SK-N-SH treated with all-trans-retinoic acid at 6 μM for 48 hours (cell line): ENCODE measurements at regions not wholly inside any gene's neighbourhood (a gene's known extent, or its start where the extent isn't known, plus 50 kb on each side); places are given as distances from the start of the nearest gene placed in this dataset.

Experiments used
- ATAC-seq: fragments of 200-7000 bp; cut with Tn5 transposase; 3 replicates; pipeline ENCODE4 v1.9.1; 2020; ENCODE audit warnings: mild to moderate bottlenecking, moderate library complexity
- CREB5 ChIP-seq: fragments of 250-450 bp; sonication (Bioruptor Pico); IDR thresholded peaks from 2 replicates; pipeline ENCODE4 v1.5.1; 2020; ENCODE audit warnings: low read depth, mild to moderate bottlenecking, moderate library complexity
- ESRRG ChIP-seq: fragments of 250-450 bp; sonication (Bioruptor Pico); IDR thresholded peaks from 2 replicates; pipeline ENCODE4 v1.6.1; 2021; ENCODE audit warnings: mild to moderate bottlenecking
- ISL1 ChIP-seq: fragments of 250-450 bp; sonication (Bioruptor Pico); IDR thresholded peaks from 2 replicates; pipeline ENCODE4 v2.1.2; 2022; ENCODE audit warnings: mild to moderate bottlenecking, moderate library complexity
- OSR1 ChIP-seq: fragments of 250-450 bp; sonication (Bioruptor Pico); IDR thresholded peaks from 2 replicates; pipeline ENCODE4 v1.8.0; 2022; ENCODE audit warnings: moderate library complexity, mild to moderate bottlenecking, inconsistent platforms
- POU6F1 ChIP-seq: fragments of 250-450 bp; sonication (Bioruptor Pico); IDR thresholded peaks from 2 replicates; pipeline ENCODE4 v1.8.0; 2021; ENCODE audit warnings: low read depth, mild to moderate bottlenecking, moderate library complexity, borderline replicate concordance
- PPARA ChIP-seq: fragments of 250-450 bp; sonication (Bioruptor Pico); IDR thresholded peaks from 2 replicates; pipeline ENCODE4 v1.5.0; 2020; ENCODE audit warnings: mild to moderate bottlenecking, borderline replicate concordance
- SNAI2 ChIP-seq: fragments of 250-450 bp; sonication (Bioruptor Pico); IDR thresholded peaks from 2 replicates; pipeline ENCODE4 v1.5.0; 2020; ENCODE audit warnings: mild to moderate bottlenecking, moderate library complexity
- TCF4 ChIP-seq: fragments of 250-450 bp; sonication (Bioruptor Pico); IDR thresholded peaks from 2 replicates; pipeline ENCODE4 v1.8.0; 2021; ENCODE audit warnings: mild to moderate bottlenecking, moderate library complexity, borderline replicate concordance
- TOX ChIP-seq: fragments of 250-450 bp; sonication (Bioruptor Pico); IDR thresholded peaks from 2 replicates; pipeline ENCODE4 v1.8.0; 2021; ENCODE audit warnings: mild to moderate bottlenecking, moderate library complexity, borderline replicate concordance
- TSHZ2 ChIP-seq: fragments of 250-450 bp; sonication (Bioruptor Pico); IDR thresholded peaks from 2 replicates; pipeline ENCODE4 v1.5.0; 2020; ENCODE audit warnings: mild to moderate bottlenecking, moderate library complexity
- ZFP3 ChIP-seq: fragments of 250-450 bp; sonication (Bioruptor Pico); IDR thresholded peaks from 2 replicates; pipeline ENCODE4 v1.5.0; 2020; ENCODE audit warnings: mild to moderate bottlenecking, moderate library complexity
- ZFP30 ChIP-seq: fragments of 450-650 bp; formaldehyde crosslinking; IDR thresholded peaks from 2 replicates; pipeline ENCODE4 v1.5.0; 2022; ENCODE audit warnings: mild to moderate bottlenecking, moderate library complexity
- ZNF565 ChIP-seq: fragments of 450-650 bp; formaldehyde crosslinking; conservative IDR thresholded peaks from 2 replicates; pipeline ENCODE4 v1.5.0; 2020; ENCODE audit warnings: low read depth, mild to moderate bottlenecking, moderate library complexity
- ZNF8 ChIP-seq: fragments of 450-650 bp; formaldehyde crosslinking; IDR thresholded peaks from 2 replicates; pipeline ENCODE4 v1.5.0; 2020; ENCODE audit warnings: mild to moderate bottlenecking, moderate library complexity
- TF ChIP-seq, protein P1 (sequence below): fragments of 250-450 bp; sonication (Bioruptor Pico); IDR thresholded peaks from 2 replicates; pipeline ENCODE4 v1.8.0; 2020; ENCODE audit warnings: mild to moderate bottlenecking, moderate library complexity, borderline replicate concordance

GRCh38 chr10:62732841-62733653 is 71.5 kb upstream of the ADO start:
- TF ChIP-seq ZFP3 (CRISPR knock-in tag), result no peak
- TF ChIP-seq TCF4 (CRISPR knock-in tag), result no peak
- no peak for TF ChIP-seq ZNF565 (CRISPR knock-in tag)
- TF ChIP-seq SNAI2, result no peak
- TF ChIP-seq ZNF8 (CRISPR knock-in tag), result no peak
- ATAC-seq, result no peak

- no peak for TF ChIP-seq TCF4 (CRISPR knock-in tag)
- TF ChIP-seq SNAI2, result no peak
- TF ChIP-seq ESRRG, result no peak
- no peak for TF ChIP-seq TOX (CRISPR knock-in tag)
- TF ChIP-seq, protein P1, sequence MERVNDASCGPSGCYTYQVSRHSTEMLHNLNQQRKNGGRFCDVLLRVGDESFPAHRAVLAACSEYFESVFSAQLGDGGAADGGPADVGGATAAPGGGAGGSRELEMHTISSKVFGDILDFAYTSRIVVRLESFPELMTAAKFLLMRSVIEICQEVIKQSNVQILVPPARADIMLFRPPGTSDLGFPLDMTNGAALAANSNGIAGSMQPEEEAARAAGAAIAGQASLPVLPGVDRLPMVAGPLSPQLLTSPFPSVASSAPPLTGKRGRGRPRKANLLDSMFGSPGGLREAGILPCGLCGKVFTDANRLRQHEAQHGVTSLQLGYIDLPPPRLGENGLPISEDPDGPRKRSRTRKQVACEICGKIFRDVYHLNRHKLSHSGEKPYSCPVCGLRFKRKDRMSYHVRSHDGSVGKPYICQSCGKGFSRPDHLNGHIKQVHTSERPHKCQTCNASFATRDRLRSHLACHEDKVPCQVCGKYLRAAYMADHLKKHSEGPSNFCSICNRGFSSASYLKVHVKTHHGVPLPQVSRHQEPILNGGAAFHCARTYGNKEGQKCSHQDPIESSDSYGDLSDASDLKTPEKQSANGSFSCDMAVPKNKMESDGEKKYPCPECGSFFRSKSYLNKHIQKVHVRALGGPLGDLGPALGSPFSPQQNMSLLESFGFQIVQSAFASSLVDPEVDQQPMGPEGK, result no peak
- no peak for TF ChIP-seq ISL1 (CRISPR knock-in tag)
- no peak for TF ChIP-seq OSR1 (CRISPR knock-in tag)
- TF ChIP-seq POU6F1, result no peak
- no peak for TF ChIP-seq ZNF8 (CRISPR knock-in tag)
- no peak for TF ChIP-seq TSHZ2 (CRISPR knock-in tag)
- TF ChIP-seq ZFP30 (CRISPR knock-in tag), result no peak
- ATAC-seq, result no peak
These were observed 70.7 kb upstream of the ADO start for GRCh38 chr10:62733654-62734293.

DNA sequence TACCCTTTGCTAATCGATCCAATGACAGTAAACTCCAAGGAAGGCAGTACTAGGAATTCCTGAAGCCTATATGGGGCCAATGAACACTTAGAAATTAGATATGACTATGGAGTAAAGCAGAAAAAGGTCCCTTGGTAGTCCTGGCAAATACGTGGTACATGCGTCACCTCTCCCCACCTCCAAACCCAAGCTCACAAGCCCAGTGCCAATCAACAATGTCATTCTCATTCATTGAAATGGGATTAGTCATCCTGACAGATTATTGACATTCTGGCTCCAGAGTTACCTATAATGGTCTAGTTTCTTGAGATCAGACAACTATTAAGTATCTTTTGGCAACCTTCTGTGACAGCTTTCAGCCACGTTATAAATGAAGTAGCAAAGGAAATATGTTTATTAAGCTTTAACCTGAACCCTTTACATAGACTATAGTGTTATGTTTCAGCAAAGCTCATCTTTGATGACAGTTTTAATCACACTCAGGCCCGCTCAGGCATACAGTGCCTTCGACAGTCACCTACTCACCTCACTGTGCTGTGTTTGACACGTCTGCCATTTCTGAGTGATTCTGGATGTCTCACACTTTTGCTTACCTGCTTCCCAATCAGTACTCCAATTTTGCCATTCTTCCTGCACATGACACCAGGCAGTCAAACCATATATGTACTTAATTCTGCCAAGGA is 69.6 kb upstream of the ADO start:
- ATAC-seq, result no peak
- TF ChIP-seq CREB5 (CRISPR knock-in tag) (no peak), ZNF8 (CRISPR knock-in tag) (no peak), TCF4 (CRISPR knock-in tag) (no peak)
- TF ChIP-seq, protein P1, result no peak

- TF ChIP-seq CREB5 (CRISPR knock-in tag) (no peak), PPARA (CRISPR knock-in tag) (no peak)
- TF ChIP-seq, protein P1, result no peak
- ATAC-seq, result no peak
These were observed 68.9 kb upstream of the ADO start for GRCh38 chr10:62735464-62736167.
